Endodermal cell (in vitro differentiated cells): ENCODE measurements at regions not wholly inside any gene's neighbourhood (a gene's known extent, or its start where the extent isn't known, plus 50 kb on each side); places are given as distances from the start of the nearest gene placed in this dataset.

Experiments
- DNase-seq: peaks from one replicate; pipeline ENCODE4 v3.0.0-alpha.2; 2017
- H3K27ac ChIP-seq: 2 replicates; pipeline ENCODE4 v1.5.1; 2013; ENCODE audit warnings: mild to moderate bottlenecking, low read depth, low read length, moderate library complexity
- H3K27me3 ChIP-seq: 2 replicates; pipeline ENCODE4 v1.6.1; 2013; ENCODE audit warnings: mild to moderate bottlenecking, low read length, moderate library complexity; ENCODE audit not compliant: insufficient read depth, control insufficient read depth, poor library complexity, severe bottlenecking
- H3K36me3 ChIP-seq: 2 replicates; pipeline ENCODE4 v1.7.0; 2013; ENCODE audit warnings: mild to moderate bottlenecking, low read length, moderate library complexity; ENCODE audit not compliant: control insufficient read depth, insufficient read depth
- H3K4me1 ChIP-seq: one replicate; pipeline ENCODE4 v1.7.0; 2013; ENCODE audit warnings: low read length; ENCODE audit not compliant: control insufficient read depth, insufficient read depth
- H3K4me3 ChIP-seq: 2 replicates; pipeline ENCODE4 v1.5.1; 2013; ENCODE audit warnings: mild to moderate bottlenecking, low read length, moderate library complexity
- H3K9ac ChIP-seq: 2 replicates; pipeline ENCODE4 v1.6.1; 2013; ENCODE audit warnings: mild to moderate bottlenecking, low read length, moderate library complexity; ENCODE audit not compliant: poor library complexity, severe bottlenecking; ENCODE audit errors: extremely low read depth
- H3K9me3 ChIP-seq: 2 replicates; pipeline ENCODE4 v1.6.1; 2013; ENCODE audit warnings: mild to moderate bottlenecking, low read length, moderate library complexity; ENCODE audit not compliant: control insufficient read depth
- H3K27ac Mint-ChIP-seq: 2 replicates; pipeline ENCODE4 v1.8.0; 2020; ENCODE audit warnings: mixed read lengths
- H3K27me3 Mint-ChIP-seq: 2 replicates; pipeline ENCODE4 v1.8.0; 2021; ENCODE audit warnings: mild to moderate bottlenecking, mixed read lengths; ENCODE audit not compliant: insufficient read depth
- H3K36me3 Mint-ChIP-seq: 2 replicates; pipeline ENCODE4 v1.8.0; 2020; ENCODE audit warnings: low read depth, mixed read lengths
- H3K4me1 Mint-ChIP-seq: 2 replicates; pipeline ENCODE4 v1.8.0; 2020; ENCODE audit warnings: mixed read lengths
- H3K4me3 Mint-ChIP-seq: 2 replicates; pipeline ENCODE4 v1.8.0; 2020; ENCODE audit warnings: mild to moderate bottlenecking, moderate library complexity, mixed read lengths
- H3K9me3 Mint-ChIP-seq: 2 replicates; pipeline ENCODE4 v1.8.0; 2020; ENCODE audit warnings: mild to moderate bottlenecking, mixed read lengths
- WGBS, 2 experiments: methylation state at CpG; one replicate each; pipeline versions ENCODE4 v1.1.5 to v1.1.7; 2013; ENCODE audit warnings: missing lambda C conversion rate in 2 of 2, mixed read lengths in 1 of 2; ENCODE audit not compliant: insufficient coverage in 1 of 2, insufficient read length in 1 of 2; 5-methylcytosine and 5-hydroxymethylcytosine counted together
- TF ChIP-seq, protein P1 (sequence below): fragments of 200-600 bp; sonication (generic); conservative IDR thresholded peaks from 2 replicates; pipeline ENCODE4 v1.5.0; 2021; ENCODE audit warnings: antibody characterized with exemption, mild to moderate bottlenecking

DNA sequence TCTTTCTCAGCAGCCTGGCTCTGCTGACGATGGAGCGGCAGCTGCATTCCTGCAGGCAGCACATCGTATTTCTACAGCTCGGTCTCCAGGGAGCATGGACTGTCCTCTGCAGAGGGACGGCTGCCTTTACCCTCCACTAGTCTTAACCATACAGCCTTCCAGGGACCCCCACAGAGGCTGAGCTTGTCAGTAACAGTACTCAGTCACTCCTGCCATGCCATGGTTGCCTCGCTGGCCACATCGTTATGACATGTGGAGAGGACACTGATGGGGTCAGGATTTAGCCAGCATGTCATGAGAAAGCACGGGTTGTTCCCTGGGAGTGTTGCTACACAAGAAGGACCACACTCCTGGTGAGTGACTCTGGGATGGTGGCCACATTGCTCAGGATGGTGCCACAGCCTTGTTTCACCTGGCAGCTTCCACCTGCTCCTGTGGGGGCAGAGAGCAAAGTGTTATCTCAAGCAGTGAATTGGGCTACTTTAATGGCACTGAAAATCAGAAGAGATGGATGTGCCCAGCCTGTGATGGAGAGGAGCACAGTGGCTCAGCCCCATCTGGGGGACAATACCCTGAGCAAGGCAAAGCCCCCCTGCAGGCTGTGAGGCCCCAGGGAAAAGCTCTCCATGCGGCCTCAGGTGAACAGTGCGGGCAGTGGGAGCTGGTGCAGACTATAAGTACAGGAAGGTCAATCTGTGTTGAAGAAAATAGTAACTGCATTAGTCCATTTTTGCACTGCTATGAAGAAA is 443.9 kb downstream of the TCERG1L start:
- TF ChIP-seq, protein P1, sequence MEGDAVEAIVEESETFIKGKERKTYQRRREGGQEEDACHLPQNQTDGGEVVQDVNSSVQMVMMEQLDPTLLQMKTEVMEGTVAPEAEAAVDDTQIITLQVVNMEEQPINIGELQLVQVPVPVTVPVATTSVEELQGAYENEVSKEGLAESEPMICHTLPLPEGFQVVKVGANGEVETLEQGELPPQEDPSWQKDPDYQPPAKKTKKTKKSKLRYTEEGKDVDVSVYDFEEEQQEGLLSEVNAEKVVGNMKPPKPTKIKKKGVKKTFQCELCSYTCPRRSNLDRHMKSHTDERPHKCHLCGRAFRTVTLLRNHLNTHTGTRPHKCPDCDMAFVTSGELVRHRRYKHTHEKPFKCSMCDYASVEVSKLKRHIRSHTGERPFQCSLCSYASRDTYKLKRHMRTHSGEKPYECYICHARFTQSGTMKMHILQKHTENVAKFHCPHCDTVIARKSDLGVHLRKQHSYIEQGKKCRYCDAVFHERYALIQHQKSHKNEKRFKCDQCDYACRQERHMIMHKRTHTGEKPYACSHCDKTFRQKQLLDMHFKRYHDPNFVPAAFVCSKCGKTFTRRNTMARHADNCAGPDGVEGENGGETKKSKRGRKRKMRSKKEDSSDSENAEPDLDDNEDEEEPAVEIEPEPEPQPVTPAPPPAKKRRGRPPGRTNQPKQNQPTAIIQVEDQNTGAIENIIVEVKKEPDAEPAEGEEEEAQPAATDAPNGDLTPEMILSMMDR = no peak
- H3K27ac ChIP-seq = no peak overlapping the region
- H3K4me3 Mint-ChIP-seq = no peak overlapping the region
- no peaks in the 10 kb centered on the region for H3K4me1 ChIP-seq
- H3K4me1 Mint-ChIP-seq = no peaks in the 10 kb centered on the region
- H3K27ac Mint-ChIP-seq = no peak overlapping the region
- H3K27me3 Mint-ChIP-seq = no peaks in the 10 kb centered on the region
- no peak overlapping the region for H3K9ac ChIP-seq
- H3K9me3 ChIP-seq = no peaks in the 10 kb centered on the region
- H3K9me3 Mint-ChIP-seq = no peaks in the 10 kb centered on the region
- DNase-seq = no peak
- no peaks in the 10 kb centered on the region for H3K36me3 Mint-ChIP-seq
- no peaks in the 10 kb centered on the region for H3K27me3 ChIP-seq
- H3K36me3 ChIP-seq = no peaks in the 10 kb centered on the region
- WGBS, 2 experiments = 75 to 85% methylated on average over 5 to 10 of the region's 10 CpGs
- H3K4me3 ChIP-seq = no peak overlapping the region

DNA sequence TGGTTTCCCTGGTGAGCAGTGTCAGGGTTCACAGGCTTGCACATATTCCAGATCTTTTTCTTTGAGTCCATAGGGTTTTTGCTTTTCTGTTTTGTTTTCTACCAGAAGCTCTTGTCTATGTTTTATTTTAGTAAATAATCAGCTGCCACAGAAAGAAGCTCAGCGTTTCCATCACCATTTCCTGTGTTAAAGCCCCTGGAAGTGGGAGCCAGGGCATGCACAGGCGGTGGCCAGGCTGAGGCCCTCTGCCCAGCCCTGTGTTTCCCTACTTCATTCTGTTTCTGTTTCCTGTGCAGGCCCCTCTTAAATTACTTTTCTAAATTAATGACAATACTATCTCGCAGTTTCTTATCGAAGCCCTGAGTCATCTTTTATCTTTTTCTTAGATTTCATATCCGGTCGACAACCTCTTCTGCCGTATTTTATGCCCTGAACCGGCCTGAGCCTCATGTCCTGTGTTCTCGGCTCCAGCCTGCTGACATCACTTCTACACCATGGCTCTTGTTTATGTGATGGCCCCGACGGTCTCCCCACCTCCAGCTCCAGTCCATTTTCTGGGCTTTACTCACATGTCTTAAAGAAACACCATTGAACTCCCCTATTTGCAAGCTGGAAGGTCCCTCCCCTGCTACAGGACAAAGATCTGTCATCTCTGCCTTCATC is 442.2 kb downstream of the TCERG1L start:
- Mint-ChIP-seq H3K36me3 (no peaks in the 10 kb centered on the region), H3K27ac (no peak overlapping the region), H3K27me3 (no peaks in the 10 kb centered on the region), H3K9me3 (no peaks in the 10 kb centered on the region), H3K4me3 (no peak overlapping the region), H3K4me1 (no peaks in the 10 kb centered on the region)
- Histone ChIP-seq H3K36me3 (no peaks in the 10 kb centered on the region), H3K9me3 (no peaks in the 10 kb centered on the region), H3K27me3 (no peaks in the 10 kb centered on the region), H3K4me1 (no peaks in the 10 kb centered on the region), H3K27ac (no peak overlapping the region), H3K9ac (no peak overlapping the region), H3K4me3 (no peak overlapping the region)
- 92 to 97% methylated on average over 10 to 11 of the region's 11 CpGs for WGBS, 2 experiments
- TF ChIP-seq, protein P1 = no peak
- peak; percentile 11 for DNase-seq

DNA sequence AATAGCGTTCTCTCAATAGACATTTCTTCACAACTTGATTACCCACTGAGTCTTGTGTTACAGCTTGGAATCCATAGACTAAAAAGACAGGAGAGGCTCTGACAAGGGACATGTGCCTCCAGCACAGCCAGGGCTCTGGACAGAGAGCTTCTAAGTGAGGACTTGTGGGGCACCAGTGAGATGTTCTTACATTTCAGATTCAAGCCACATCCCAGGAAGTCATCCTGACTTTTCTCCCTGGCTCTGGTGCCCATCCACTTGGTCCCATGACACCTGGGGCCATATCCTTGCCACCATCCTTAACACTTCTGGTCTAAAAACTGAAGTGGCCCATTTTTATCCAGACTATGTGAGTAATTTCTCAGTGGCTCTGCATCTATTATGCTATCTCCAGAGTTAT is 440.1 kb downstream of the TCERG1L start:
- H3K9ac ChIP-seq = no peak overlapping the region
- WGBS, 2 experiments = 40% methylated on average over 1 of the region's 1 CpG; no CpG with 5 or more reads in 1 of the 2 experiments
- no peak overlapping the region for H3K4me3 Mint-ChIP-seq
- no peaks in the 10 kb centered on the region for H3K36me3 Mint-ChIP-seq
- H3K27ac ChIP-seq = no peak overlapping the region
- H3K27me3 ChIP-seq = no peaks in the 10 kb centered on the region
- no peaks in the 10 kb centered on the region for H3K27me3 Mint-ChIP-seq
- no peak overlapping the region for H3K27ac Mint-ChIP-seq
- H3K36me3 ChIP-seq = no peaks in the 10 kb centered on the region
- no peaks in the 10 kb centered on the region for H3K4me1 Mint-ChIP-seq
- no peaks in the 10 kb centered on the region for H3K9me3 ChIP-seq
- no peaks in the 10 kb centered on the region for H3K9me3 Mint-ChIP-seq
- TF ChIP-seq, protein P1 = no peak
- H3K4me1 ChIP-seq = no peaks in the 10 kb centered on the region
- H3K4me3 ChIP-seq = no peak overlapping the region
- DNase-seq = peak; percentile 11
